Mononuclear cell (primary cell): ENCODE measurements at regions not wholly inside any gene's neighbourhood (a gene's known extent, or its start where the extent isn't known, plus 50 kb on each side); places are given as distances from the start of the nearest gene placed in this dataset.
"Not testable (repeated sequence)": the region's sequence is repeated elsewhere in the genome, so short reads cannot be mapped to it uniquely, and the experiment has no call there.

ENCODE experiments used
- H3K27me3 ChIP-seq: 2 replicates; pipeline ENCODE4 v1.6.0; 2011; ENCODE audit warnings: low read length, control low read depth; ENCODE audit not compliant: insufficient read depth
- H3K4me1 ChIP-seq: 2 replicates; pipeline ENCODE4 v1.5.1; 2011; ENCODE audit warnings: mild to moderate bottlenecking, low read length, control low read depth; ENCODE audit not compliant: insufficient read depth
- H3K4me3 ChIP-seq: 2 replicates; pipeline ENCODE4 v1.5.1; 2011; ENCODE audit warnings: mild to moderate bottlenecking, low read length, moderate library complexity
- H3K9me3 ChIP-seq: 2 replicates; pipeline ENCODE4 v1.5.1; 2011; ENCODE audit warnings: low read depth, mild to moderate bottlenecking, control low read depth, low read length

DNA sequence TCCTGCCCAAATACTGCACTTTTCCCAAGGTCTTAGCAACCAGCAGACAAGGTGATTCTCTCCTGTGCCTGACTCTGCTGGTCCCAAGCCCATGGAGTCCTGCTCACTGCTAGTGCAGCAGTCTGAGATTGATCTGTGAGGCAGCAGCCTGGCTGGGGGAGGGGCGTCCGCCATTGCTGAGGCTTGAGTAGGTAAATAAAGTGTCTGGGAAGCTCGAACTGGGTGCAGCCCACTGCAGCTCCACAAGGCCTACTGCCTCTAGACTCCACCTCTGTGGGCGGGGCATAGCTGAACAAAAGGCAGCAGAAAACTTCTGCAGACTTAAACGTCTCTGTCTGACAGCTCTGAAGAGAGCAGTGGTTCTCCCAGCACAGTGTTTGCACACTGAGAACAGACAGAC, 258.7 kb downstream of the ABCC12 start:
- H3K27me3 ChIP-seq, H3K9me3 ChIP-seq, H3K4me1 ChIP-seq, H3K4me3 ChIP-seq: not testable (repeated sequence)

DNA sequence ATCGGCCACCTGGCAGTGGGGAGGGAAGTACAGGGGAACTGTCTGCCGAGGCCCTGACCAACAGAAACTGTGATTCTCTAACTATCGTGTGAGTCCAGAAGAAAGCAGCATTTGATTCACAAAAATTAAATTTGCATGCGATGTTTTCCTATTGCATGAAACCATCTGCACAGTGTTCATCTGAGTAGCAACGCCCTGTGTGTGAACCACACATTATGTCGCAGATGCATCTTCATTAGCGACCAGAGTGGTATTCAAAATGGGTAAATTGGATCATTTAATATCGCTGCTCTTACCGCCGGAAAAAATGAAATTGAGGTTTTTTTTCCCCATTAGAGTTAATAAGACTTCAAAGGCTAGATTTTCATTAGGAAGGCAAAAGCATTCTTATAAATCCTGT, 260.6 kb downstream of the ABCC12 start:
- Histone ChIP-seq H3K27me3 (no peaks in the 10 kb centered on the region), H3K4me3 (no peak overlapping the region), H3K9me3 (no peaks in the 10 kb centered on the region), H3K4me1 (no peaks in the 10 kb centered on the region)

DNA sequence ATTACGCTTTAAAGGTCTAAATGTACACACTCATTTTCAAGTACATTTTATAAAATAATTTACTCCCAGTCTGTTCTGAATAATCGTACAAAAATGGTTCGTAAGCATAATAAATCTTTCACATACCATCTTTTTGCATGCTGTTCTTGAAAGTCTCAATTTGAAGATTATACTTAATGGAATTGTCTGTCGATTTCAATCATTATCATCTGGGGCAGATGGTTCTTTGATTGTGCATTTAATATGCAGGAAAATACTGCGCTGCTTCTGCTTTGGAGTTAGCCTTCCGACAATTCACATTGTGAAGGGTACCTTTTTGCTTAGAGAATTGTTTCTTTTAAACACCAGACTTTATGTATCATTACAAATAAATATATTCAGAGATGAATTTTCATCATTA, 262.8 kb downstream of the ABCC12 start:
- H3K9me3 ChIP-seq, result no peaks in the 10 kb centered on the region
- H3K4me1 ChIP-seq, result no peaks in the 10 kb centered on the region
- no peak overlapping the region for H3K4me3 ChIP-seq
- no peaks in the 10 kb centered on the region for H3K27me3 ChIP-seq

DNA sequence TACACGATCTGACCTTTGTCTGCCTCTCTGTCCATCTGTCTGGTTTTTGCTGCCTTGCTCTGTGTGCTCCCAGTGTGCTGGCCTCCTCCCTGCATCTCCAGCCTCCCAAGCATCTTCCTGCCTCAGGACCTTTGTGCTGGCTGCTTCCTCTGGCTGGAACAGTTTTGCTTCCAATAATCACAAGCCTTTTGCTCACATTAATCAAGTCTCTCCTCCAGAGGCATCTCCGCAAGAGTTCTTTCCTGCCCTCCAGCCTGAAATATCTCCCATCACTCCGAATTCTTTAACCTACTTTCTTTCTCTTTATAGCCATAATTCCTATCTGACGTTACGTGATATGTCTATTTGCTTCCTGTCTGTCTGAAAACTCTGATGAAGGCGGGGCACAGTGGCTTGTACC, 267.1 kb downstream of the ABCC12 start:
- H3K9me3 ChIP-seq, result no peaks in the 10 kb centered on the region
- H3K4me3 ChIP-seq, result no peak overlapping the region
- no peaks in the 10 kb centered on the region for H3K4me1 ChIP-seq
- no peaks in the 10 kb centered on the region for H3K27me3 ChIP-seq

DNA sequence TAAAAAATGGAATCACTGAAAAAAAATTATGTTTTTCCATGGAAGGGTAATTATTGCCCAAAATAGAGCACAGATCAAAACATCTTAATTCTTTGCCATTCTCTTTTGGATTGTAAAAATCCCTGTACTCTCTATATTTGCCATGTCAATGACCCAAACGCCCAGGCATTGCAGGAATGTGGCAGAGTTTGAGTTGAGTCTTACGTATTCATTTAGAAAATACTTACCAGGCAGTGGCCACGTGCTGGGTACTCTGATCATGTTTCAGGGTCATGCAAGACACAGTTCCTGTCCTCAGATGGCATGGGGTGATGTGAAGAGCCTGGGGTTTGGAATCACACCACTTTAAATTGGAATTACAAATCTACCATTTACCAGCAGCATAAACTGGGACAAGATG, 267.7 kb downstream of the ABCC12 start:
- no peaks in the 10 kb centered on the region for H3K27me3 ChIP-seq
- H3K4me3 ChIP-seq, result no peak overlapping the region
- no peaks in the 10 kb centered on the region for H3K4me1 ChIP-seq
- no peaks in the 10 kb centered on the region for H3K9me3 ChIP-seq

DNA sequence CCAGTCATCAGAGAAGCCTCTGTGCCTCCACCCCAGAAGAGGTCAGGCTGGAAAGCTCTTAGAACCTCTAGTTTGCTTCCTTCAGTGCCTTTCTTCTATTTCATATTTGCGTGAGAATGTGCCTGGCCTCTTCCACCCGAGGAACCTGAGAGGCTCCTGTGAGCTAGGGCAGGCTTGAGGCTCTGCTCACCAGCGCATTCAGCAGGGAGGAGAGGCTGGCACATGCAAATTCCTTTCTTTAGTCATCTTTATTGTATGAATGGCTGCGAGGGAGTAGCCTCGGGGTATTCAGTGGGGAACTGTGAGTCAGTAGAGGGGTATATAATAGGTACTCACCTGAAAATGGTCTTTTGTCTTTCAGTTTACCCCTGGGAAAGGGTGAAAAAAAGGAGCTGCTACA, 268.3 kb downstream of the ABCC12 start:
- H3K4me3 ChIP-seq, result no peak overlapping the region
- no peaks in the 10 kb centered on the region for H3K4me1 ChIP-seq
- no peaks in the 10 kb centered on the region for H3K27me3 ChIP-seq
- H3K9me3 ChIP-seq, result no peaks in the 10 kb centered on the region

DNA sequence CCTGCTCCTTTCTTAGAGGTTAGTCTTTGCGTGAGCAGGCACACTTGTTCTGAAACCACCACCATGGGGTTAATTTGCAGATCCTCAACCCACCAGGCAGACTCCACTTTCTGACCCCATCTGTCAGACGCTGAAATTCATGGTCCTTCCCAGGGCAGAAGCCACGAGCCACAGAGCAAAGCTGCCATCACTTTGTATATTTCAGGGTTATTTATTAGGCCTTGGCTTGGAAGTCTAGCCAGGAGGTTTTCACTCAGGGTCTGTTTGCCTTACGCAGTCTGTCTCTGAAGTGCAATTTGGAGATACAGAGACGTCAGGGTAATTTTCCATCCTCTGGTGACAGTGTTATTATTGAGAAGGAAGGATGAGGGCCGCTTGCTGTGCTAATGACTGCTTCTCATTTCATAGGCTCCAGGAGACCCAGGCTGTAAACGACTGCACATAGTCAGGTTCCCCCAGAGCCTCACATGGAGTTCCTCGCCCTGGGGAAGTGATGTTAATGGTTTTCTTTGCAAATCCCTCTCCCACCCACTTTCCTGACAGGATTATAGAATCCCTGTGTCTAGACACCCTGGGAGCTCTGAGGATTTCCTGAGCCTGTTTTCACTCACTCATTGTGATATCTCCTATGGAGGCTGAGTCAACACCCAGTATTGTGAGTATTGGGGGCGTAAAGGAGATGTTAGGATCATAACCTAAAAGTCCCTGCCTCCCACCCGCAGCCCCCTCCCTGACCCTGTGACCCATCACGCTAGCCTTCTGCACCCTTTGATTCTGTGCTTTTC, 269.0 kb downstream of the ABCC12 start:
- Histone ChIP-seq H3K4me3 (no peak overlapping the region), H3K9me3 (no peaks in the 10 kb centered on the region), H3K27me3 (no peaks in the 10 kb centered on the region), H3K4me1 (no peaks in the 10 kb centered on the region)

DNA sequence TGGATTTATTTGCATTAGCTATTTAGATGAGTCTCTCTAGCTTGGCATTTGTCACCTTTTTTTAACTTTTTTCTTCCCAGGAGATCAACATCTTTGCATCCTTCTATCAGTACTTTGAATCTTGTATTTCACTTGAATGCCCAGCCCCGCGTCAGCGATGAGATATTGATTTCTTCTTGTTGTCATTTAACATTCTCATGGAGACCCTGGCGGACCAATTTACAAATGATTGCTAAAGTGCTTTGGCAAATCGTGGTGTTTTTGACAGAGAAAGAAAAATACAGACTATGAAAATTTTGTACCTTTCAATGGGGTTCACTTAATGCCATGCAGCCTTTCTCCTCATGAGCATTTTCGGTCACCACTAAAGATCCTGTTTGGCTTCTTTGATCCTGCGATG, 269.7 kb downstream of the ABCC12 start:
- H3K4me3 ChIP-seq, result no peak overlapping the region
- H3K9me3 ChIP-seq, result no peaks in the 10 kb centered on the region
- no peaks in the 10 kb centered on the region for H3K4me1 ChIP-seq
- no peaks in the 10 kb centered on the region for H3K27me3 ChIP-seq

DNA sequence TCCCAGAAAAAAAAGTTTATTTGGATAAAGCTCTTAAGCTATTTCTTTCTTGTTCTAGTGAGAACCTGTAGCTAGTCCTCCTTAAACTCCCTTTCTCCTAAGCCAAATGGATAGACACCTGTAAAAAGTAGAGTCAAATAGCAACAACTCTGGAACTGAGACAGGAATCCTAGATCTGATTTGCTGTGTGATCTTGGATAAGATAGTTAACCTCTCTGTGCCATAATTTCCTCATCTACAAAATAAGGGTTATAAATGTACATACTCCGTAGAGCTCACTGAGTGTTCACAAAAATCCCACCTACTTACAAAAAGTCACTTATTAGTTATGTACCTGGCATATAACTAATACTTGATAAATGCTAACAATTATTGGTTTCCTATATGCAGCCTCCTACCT, 270.3 kb downstream of the ABCC12 start:
- H3K27me3 ChIP-seq, result no peaks in the 10 kb centered on the region
- H3K9me3 ChIP-seq, result no peaks in the 10 kb centered on the region
- no peaks in the 10 kb centered on the region for H3K4me1 ChIP-seq
- no peak overlapping the region for H3K4me3 ChIP-seq

DNA sequence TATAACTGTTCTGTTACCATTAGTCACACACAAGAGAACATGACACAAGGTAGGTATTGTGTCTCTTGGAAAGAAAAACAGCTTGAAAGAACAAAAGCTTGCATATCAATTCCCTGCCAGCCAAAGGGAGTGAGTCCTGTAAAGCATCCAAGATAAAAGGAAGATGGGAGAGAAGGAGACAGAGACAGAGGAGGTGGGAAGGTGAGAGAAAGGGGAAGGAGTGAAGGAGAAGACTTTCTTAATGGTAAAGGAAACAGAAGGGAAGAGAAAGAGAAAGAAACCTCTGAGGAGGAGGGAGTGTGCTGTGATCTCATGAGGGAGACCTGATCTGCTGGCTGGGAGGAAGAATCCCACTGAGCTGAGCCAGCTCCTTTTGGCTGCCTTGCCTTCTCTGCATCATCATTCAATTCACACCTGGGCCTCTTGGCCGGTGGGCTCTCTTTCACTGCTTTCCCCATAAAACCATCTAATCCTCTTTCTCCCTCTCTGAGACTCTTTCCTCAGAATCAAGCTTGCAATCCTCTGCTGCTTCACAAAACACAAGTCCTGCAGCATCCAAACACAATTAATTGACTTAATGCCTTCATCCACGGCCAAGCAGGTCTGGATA, 271.6 kb downstream of the ABCC12 start:
- no peaks in the 10 kb centered on the region for H3K4me1 ChIP-seq
- H3K27me3 ChIP-seq, result no peaks in the 10 kb centered on the region
- no peak overlapping the region for H3K4me3 ChIP-seq
- H3K9me3 ChIP-seq, result no peaks in the 10 kb centered on the region

DNA sequence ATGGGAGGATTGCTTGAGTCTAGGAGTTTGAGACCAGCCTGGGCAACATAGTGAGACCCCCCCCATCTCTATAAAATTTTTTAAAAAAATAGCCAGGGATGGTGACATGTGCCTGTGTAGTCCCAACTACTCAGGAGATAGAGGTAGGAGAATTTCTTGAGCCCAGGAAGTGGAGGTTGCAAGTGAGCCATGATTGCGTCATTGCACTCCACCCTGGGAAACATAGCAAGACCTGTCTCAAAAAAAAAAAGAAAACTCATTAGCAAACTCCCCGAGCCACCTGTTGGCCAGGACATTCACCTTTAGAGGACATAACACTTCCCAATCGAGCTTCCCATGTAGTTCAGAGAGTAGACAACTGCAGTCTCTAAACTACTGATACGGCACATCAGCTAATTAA, 274.2 kb downstream of the ABCC12 start:
- no peaks in the 10 kb centered on the region for H3K27me3 ChIP-seq
- H3K4me3 ChIP-seq, result no peak overlapping the region
- no peaks in the 10 kb centered on the region for H3K9me3 ChIP-seq
- H3K4me1 ChIP-seq, result no peaks in the 10 kb centered on the region

DNA sequence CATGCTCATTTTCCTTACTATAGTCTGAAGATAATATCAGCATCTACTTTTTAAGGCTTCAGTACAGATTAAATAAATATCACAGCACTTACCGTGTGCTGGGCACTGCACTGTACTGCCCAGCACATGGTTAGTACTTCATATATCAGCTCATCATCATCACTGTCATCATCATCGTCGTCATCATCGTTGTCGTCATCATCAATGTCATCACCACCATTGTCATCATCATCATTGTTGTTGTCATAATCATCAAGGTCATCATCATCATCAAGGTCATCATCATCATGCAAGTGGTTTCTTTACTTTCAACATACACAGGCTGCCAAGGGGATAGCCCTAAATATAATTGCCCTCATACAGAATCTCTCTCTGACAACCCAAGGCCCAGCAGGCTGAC, 275.1 kb downstream of the ABCC12 start:
- H3K4me1 ChIP-seq, result no peaks in the 10 kb centered on the region
- no peaks in the 10 kb centered on the region for H3K9me3 ChIP-seq

DNA sequence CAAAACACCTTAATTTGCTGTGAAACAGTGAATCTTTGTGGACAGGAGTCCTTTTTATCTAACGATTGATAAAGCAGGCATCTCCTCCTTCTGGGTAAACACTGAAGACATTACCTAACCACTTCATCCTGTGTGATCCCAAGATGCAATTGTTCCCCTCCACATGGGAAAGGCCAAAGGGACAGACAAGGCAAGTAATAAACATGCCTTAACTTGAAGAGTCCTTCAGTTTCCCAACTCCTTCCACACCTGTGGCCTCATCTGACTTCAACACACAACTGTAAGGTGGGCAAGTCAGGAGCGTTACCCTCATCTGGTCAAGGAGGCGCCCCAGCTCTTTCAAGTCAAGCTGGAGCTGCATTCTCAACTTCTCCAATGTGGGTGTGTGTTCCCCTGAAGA, 278.6 kb downstream of the ABCC12 start:
- H3K4me3 ChIP-seq, result no peak overlapping the region
- no peaks in the 10 kb centered on the region for H3K4me1 ChIP-seq
- no peaks in the 10 kb centered on the region for H3K27me3 ChIP-seq
- no peaks in the 10 kb centered on the region for H3K9me3 ChIP-seq

More for the DNA sequence above, 275.1 kb downstream of the ABCC12 start:
- Histone ChIP-seq H3K27me3 (no peaks in the 10 kb centered on the region), H3K4me3 (no peak overlapping the region)

DNA sequence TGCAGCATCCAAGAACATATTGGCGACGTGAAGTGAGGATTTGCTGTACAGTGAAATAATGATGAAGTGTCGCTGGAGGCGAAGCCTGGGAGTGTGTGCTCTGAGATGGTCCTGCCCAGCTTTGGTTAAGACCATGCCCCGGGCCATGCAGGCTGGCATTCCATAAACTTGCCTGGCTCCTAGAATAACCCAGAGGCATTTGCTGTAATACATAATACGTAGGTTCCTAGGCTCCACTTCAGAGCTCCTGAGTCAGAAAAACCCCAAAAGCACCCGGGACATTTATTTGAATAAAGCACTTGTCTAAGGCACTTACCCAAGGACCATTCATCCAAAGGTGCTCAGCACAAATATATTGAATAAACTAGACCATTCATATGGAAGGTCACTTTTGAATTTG, 279.3 kb downstream of the ABCC12 start:
- Histone ChIP-seq H3K4me3 (no peak overlapping the region), H3K4me1 (no peaks in the 10 kb centered on the region), H3K27me3 (no peaks in the 10 kb centered on the region), H3K9me3 (no peaks in the 10 kb centered on the region)

DNA sequence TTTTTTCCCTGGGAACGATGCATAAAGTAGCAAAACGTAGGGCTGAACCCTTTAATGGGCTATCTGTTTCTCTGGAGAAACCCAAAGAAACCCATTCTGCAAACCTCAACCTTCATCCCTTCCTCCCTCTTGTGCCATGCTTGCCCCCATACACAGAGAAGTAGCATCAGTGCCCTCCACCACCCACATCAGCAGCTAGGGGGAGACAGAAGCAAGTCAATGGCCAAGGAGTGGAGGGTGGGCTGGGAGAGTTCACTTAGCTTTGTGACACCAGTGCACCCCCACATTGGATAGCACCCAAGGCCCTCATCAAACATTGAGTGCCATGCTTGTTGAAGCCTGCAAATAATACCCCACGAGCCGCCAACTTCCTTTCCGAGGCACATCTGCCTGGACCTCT, 282.4 kb downstream of the ABCC12 start:
- Histone ChIP-seq H3K27me3 (no peaks in the 10 kb centered on the region), H3K4me1 (no peaks in the 10 kb centered on the region), H3K9me3 (no peaks in the 10 kb centered on the region), H3K4me3 (no peak overlapping the region)

DNA sequence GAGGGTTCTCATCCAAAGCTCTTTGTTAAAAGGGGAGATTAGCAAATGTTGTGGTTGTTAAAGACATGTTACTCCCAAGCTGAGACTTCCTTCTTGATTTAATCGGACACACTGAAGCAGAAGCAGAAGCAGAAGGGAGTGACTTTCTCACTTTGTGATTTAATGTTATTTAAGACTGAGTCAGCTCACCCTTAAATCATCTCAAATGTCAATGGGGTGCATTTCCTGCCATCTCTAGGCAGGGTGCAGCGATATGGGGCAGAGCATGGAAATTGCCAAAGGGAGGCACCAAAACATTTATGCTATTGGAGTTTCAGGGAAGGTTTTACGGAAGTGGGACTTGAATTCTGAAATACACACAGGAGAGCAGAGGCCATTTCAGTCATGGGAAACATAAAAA, 283.6 kb downstream of the ABCC12 start:
- Histone ChIP-seq H3K9me3 (peaks cover 4% of the 10 kb centered on the region), H3K27me3 (no peaks in the 10 kb centered on the region), H3K4me1 (no peaks in the 10 kb centered on the region), H3K4me3 (no peak overlapping the region)
